Activated T-cell treated with anti-CD3 and anti-CD28 coated beads, Interleukin-2, amount 50 U/mL, for 48 hours (primary cell): ENCODE measurements at regions not wholly inside any gene's neighbourhood (a gene's known extent, or its start where the extent isn't known, plus 50 kb on each side); places are given as distances from the start of the nearest gene placed in this dataset.

Source experiments
- DNase-seq, 2 experiments: peaks; one replicate each; pipeline ENCODE4 v3.0.0-alpha.2; 2020

GRCh38 chr21:28444557-28444956, 548.1 kb downstream of the LTN1 start:
- DNase-seq = no peak

- no peak for DNase-seq
Measured at GRCh38 chr21:28444111-28444510, 548.6 kb downstream of the LTN1 start.

GRCh38 chr21:28442624-28443023, 550.1 kb downstream of the LTN1 start:
- no peak for DNase-seq

GRCh38 chr21:28442085-28442484, 550.6 kb downstream of the LTN1 start:
- no peak for DNase-seq

- no peak for DNase-seq
Measured at GRCh38 chr21:28439788-28440187, 552.9 kb downstream of the LTN1 start.

- no peak for DNase-seq
Measured at GRCh38 chr21:28439251-28439650, 553.4 kb downstream of the LTN1 start.

GRCh38 chr21:28437061-28437460, 555.6 kb downstream of the LTN1 start:
- DNase-seq = no peak

- DNase-seq = no peak
Measured at GRCh38 chr21:28436286-28436932, 556.3 kb downstream of the LTN1 start.

GRCh38 chr21:28431527-28432200, 561.0 kb downstream of the LTN1 start:
- DNase-seq = no peak

GRCh38 chr21:28431022-28431421, 561.7 kb downstream of the LTN1 start:
- DNase-seq = no peak

GRCh38 chr21:28429161-28429560, 563.5 kb downstream of the LTN1 start:
- DNase-seq = no peak

GRCh38 chr21:28427394-28428022, 565.2 kb downstream of the LTN1 start:
- no peak for DNase-seq

GRCh38 chr21:28426545-28426944, 566.1 kb downstream of the LTN1 start:
- DNase-seq = no peak

GRCh38 chr21:28423521-28424190, 569.0 kb downstream of the LTN1 start:
- no peak for DNase-seq

- no peak for DNase-seq
Measured at GRCh38 chr21:28421716-28422524, 570.8 kb downstream of the LTN1 start.

- no peak for DNase-seq
Measured at GRCh38 chr21:28419811-28420210, 572.9 kb downstream of the LTN1 start.

- DNase-seq = no peak
Measured at GRCh38 chr21:28418726-28419514, 573.8 kb downstream of the LTN1 start.

- no peak for DNase-seq
Measured at GRCh38 chr21:28410256-28410655, 582.4 kb downstream of the LTN1 start.

GRCh38 chr21:28402616-28402989, 590.1 kb downstream of the LTN1 start:
- DNase-seq = no peak

- no peak for DNase-seq
Measured at GRCh38 chr21:28397040-28397439, 595.6 kb downstream of the LTN1 start.

GRCh38 chr21:28396421-28396820, 596.3 kb downstream of the LTN1 start:
- no peak for DNase-seq

GRCh38 chr21:28393279-28393678, 599.4 kb downstream of the LTN1 start:
- DNase-seq = no peak
